ENCODE measurements at regions not wholly inside any gene's neighbourhood (a gene's known extent, or its start where the extent isn't known, plus 50 kb on each side); places are given as distances from the start of the nearest gene placed in this dataset.

- Histone ChIP-seq H3F3A (ENCODE audit: insufficient read depth, low read length, poor library complexity, severe bottlenecking) (no peaks in the 10 kb centered on the region), H3K4me3 (ENCODE audit: low read length) (no peak overlapping the region), H2AFZ (ENCODE audit: low read depth, low read length) (no peak overlapping the region)
Measured at GRCh38 chr6:122178988-122179387, 220.5 kb upstream of the HSF2 start.

DNA sequence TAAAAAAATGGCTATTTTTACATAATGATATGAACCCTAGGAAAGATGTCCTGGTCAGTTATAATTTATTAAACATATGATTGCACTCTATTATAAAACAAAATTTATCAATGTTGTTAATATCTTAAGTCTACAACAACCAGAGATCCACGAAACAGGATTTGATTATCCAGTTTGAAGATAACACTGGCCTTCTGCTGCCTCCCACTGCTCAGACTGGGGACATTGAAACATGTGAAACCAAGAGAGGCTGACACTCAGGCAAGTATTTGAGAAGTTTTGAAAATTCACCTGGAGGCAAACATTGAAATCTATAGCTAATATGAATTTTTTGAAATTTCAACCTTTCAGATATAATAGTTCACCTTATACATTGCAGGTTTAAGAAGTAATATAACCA lies 219.3 kb upstream of the HSF2 start:
- Histone ChIP-seq H3F3A (ENCODE audit: insufficient read depth, low read length, poor library complexity, severe bottlenecking) (no peaks in the 10 kb centered on the region), H3K9me3 (ENCODE audit: low read length) (no peaks in the 10 kb centered on the region), H2AFZ (ENCODE audit: low read depth, low read length) (no peak overlapping the region), H3K36me3 (ENCODE audit: insufficient read depth, low read length) (no peaks in the 10 kb centered on the region), H3K9ac (ENCODE audit: low read length) (no peak overlapping the region), H3K79me2 (replicated peaks; ENCODE audit: insufficient read depth, low read length) (no peaks in the 10 kb centered on the region), H3K27ac (ENCODE audit: low read length) (no peak overlapping the region), H3K4me3 (ENCODE audit: low read length) (no peak overlapping the region), H4K20me1 (ENCODE audit: insufficient read depth) (no peaks in the 10 kb centered on the region), H3K4me2 (ENCODE audit: low read length) (no peak overlapping the region), H3K27me3 (ENCODE audit: insufficient read depth, low read depth, low read length) (no peaks in the 10 kb centered on the region), H3K9me2 (ENCODE audit: insufficient read depth, low read length) (no peaks in the 10 kb centered on the region)
- TF ChIP-seq CTCF (IDR thresholded peaks at IDR 0.05; ENCODE audit: poor library complexity, severe bottlenecking) (no peak), MXI1 (conservative IDR thresholded peaks at IDR 0.05; ENCODE audit: poor library complexity, severe bottlenecking) (no peak), EP300 (conservative IDR thresholded peaks at IDR 0.05; ENCODE audit: poor library complexity, severe bottlenecking) (no peak), EZH2 (IDR thresholded peaks at IDR 0.05; ENCODE audit: borderline replicate concordance, insufficient read depth, low read length, poor library complexity, severe bottlenecking) (no peak), REST (IDR thresholded peaks at IDR 0.05; ENCODE audit: borderline replicate concordance) (no peak), TAF1 (IDR thresholded peaks at IDR 0.05; ENCODE audit: low read depth) (no peak), SMC3 (conservative IDR thresholded peaks at IDR 0.05; ENCODE audit: poor library complexity) (no peak)

More at GRCh38 chr6:122178988-122179387, 220.5 kb upstream of the HSF2 start:
- no peaks in the 10 kb centered on the region for H3K9me2 ChIP-seq (ENCODE audit: insufficient read depth, low read length)
- H3K27ac ChIP-seq (ENCODE audit: low read length): no peak overlapping the region
- H3K4me2 ChIP-seq (ENCODE audit: low read length): no peak overlapping the region
- H3K9ac ChIP-seq (ENCODE audit: low read length): no peak overlapping the region
- H3K27me3 ChIP-seq (ENCODE audit: insufficient read depth, low read depth, low read length): no peaks in the 10 kb centered on the region
- H4K20me1 ChIP-seq (ENCODE audit: insufficient read depth): no peaks in the 10 kb centered on the region
- H3K79me2 ChIP-seq (replicated peaks; ENCODE audit: insufficient read depth, low read length): no peaks in the 10 kb centered on the region
- no peaks in the 10 kb centered on the region for H3K36me3 ChIP-seq (ENCODE audit: insufficient read depth, low read length)
- no peak for TF ChIP-seq REST (IDR thresholded peaks at IDR 0.05; ENCODE audit: borderline replicate concordance)
- no peak for TF ChIP-seq TAF1 (IDR thresholded peaks at IDR 0.05; ENCODE audit: low read depth)
- TF ChIP-seq CTCF (IDR thresholded peaks at IDR 0.05; ENCODE audit: poor library complexity, severe bottlenecking): no peak
- no peak for TF ChIP-seq RAD21 (conservative IDR thresholded peaks at IDR 0.05)
- TF ChIP-seq POLR2AphosphoS5 (IDR thresholded peaks at IDR 0.05): no peak
- no peak for TF ChIP-seq EZH2 (IDR thresholded peaks at IDR 0.05; ENCODE audit: borderline replicate concordance, insufficient read depth, low read length, poor library complexity, severe bottlenecking)
- no peaks in the 10 kb centered on the region for H3K9me3 ChIP-seq (ENCODE audit: low read length)
